HG03103 (cell line): ENCODE measurements at regions not wholly inside any gene's neighbourhood (a gene's known extent, or its start where the extent isn't known, plus 50 kb on each side); places are given as distances from the start of the nearest gene placed in this dataset.

Source experiments
- ATAC-seq: cut with Tn5 transposase; IDR thresholded peaks from one replicate; pipeline ENCODE4 v1.9.1; 2021; ENCODE audit warnings: low read depth; ENCODE audit not compliant: unreplicated experiment

- no peak for ATAC-seq
These were observed 390.0 kb upstream of the NOVA1 start for GRCh38 chr14:26987744-26988363.

- ATAC-seq: no peak
These were observed 393.1 kb upstream of the NOVA1 start for GRCh38 chr14:26990946-26991345.

GRCh38 chr14:26992403-26993115 lies 394.7 kb upstream of the NOVA1 start:
- no peak for ATAC-seq

GRCh38 chr14:26993556-26993955 lies 395.7 kb upstream of the NOVA1 start:
- no peak for ATAC-seq

- ATAC-seq: no peak
These were observed 397.5 kb upstream of the NOVA1 start for GRCh38 chr14:26995301-26995700.

- ATAC-seq: no peak
These were observed 398.4 kb upstream of the NOVA1 start for GRCh38 chr14:26996246-26996645.

GRCh38 chr14:27002179-27002578 lies 404.3 kb upstream of the NOVA1 start:
- no peak for ATAC-seq

GRCh38 chr14:27006570-27006969 lies 408.7 kb upstream of the NOVA1 start:
- ATAC-seq: no peak

GRCh38 chr14:27008187-27008586 lies 410.4 kb upstream of the NOVA1 start:
- ATAC-seq: no peak

GRCh38 chr14:27012641-27013040 lies 414.8 kb upstream of the NOVA1 start:
- ATAC-seq: no peak

GRCh38 chr14:27013678-27014077 lies 415.8 kb upstream of the NOVA1 start:
- no peak for ATAC-seq

GRCh38 chr14:27015065-27015464 lies 417.2 kb upstream of the NOVA1 start:
- no peak for ATAC-seq

GRCh38 chr14:27025648-27026047 lies 427.8 kb upstream of the NOVA1 start:
- ATAC-seq: no peak

- no peak for ATAC-seq
These were observed 428.3 kb upstream of the NOVA1 start for GRCh38 chr14:27026097-27026496.

- ATAC-seq: no peak
These were observed 442.7 kb upstream of the NOVA1 start for GRCh38 chr14:27040552-27040951.

GRCh38 chr14:27049701-27050100 lies 451.9 kb upstream of the NOVA1 start:
- ATAC-seq: no peak

- ATAC-seq: no peak
These were observed 452.4 kb upstream of the NOVA1 start for GRCh38 chr14:27050208-27050607.

GRCh38 chr14:27056586-27056985 lies 458.8 kb upstream of the NOVA1 start:
- no peak for ATAC-seq

- ATAC-seq: no peak
These were observed 463.5 kb upstream of the NOVA1 start for GRCh38 chr14:27061299-27061698.

- ATAC-seq: no peak
These were observed 466.1 kb upstream of the NOVA1 start for GRCh38 chr14:27063959-27064358.

GRCh38 chr14:27065886-27066285 lies 468.1 kb upstream of the NOVA1 start:
- no peak for ATAC-seq

GRCh38 chr14:27067961-27068360 lies 470.1 kb upstream of the NOVA1 start:
- no peak for ATAC-seq
